ENCODE measurements at regions not wholly inside any gene's neighbourhood (a gene's known extent, or its start where the extent isn't known, plus 50 kb on each side); places are given as distances from the start of the nearest gene placed in this dataset.

DNA sequence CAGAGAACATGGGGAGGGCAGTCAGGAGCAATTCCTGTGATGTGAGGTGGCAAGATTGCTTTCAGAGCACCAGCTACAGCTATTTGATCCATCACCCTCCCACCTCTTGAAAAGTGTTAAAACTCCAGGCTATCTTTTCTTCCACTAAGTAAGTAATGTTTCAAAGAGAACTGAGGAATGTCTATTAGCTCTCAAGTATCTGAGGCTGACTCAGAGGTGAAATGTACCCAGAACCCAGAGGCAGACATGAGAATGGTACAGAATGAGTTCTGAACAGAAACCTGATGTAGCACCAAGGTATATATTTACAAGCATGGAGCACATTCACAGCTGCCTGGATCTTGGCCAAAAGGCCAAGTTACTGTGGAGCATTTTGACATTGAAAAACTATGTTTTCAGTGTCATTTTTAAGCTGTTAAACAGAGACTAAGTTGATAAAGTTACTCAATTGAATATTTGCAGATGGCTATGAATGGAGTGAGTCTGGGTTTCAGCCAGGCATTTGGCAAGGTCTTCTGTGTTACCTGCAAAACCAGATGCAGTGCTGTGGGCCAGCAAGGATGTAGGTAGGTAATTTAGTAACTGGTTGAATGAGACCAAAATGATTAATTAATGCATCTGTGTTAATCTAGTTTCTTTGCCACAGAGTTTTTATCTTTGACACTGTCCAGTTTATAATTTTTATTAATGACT is 227.7 kb upstream of the CD96 start:
- H3K4me1 ChIP-seq (ENCODE audit: control insufficient read depth, insufficient read depth, low read length): peaks cover 39% of the 10 kb centered on the region
- H3K4me3 ChIP-seq (ENCODE audit: low read length): no peak overlapping the region

DNA sequence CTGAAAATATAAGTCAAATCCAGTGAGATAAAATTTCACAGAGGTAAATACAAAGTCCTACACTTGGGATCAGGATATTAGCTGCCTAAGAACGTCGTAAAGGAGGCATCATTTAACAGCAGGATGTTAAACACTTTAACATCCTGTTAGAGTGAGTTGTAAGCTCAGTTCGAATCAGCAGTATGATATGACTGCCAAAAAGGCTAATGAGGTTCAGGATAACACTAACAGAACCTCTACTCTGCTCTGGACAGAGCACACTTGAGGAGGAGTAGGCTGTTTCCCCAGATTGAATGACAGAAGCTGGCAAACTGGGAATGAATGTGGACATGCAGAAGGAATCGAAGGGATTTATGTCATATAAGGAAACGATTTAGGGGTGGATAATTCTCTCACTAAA is 227.1 kb upstream of the CD96 start:
- Histone ChIP-seq H3K36me3 (ENCODE audit: control insufficient read depth, insufficient read depth, low read length) (no peaks in the 10 kb centered on the region), H3K9me3 (ENCODE audit: control insufficient read depth, low read length) (no peaks in the 10 kb centered on the region), H3K4me1 (ENCODE audit: control insufficient read depth, insufficient read depth, low read length) (peaks cover 33% of the 10 kb centered on the region), H3K27me3 (ENCODE audit: control insufficient read depth, insufficient read depth, low read length) (no peaks in the 10 kb centered on the region), H3K4me3 (ENCODE audit: low read length) (no peak overlapping the region), H3K9ac (ENCODE audit: low read length) (no peak overlapping the region)

More for the DNA sequence above, 227.7 kb upstream of the CD96 start:
- Histone ChIP-seq H3K36me3 (ENCODE audit: control insufficient read depth, insufficient read depth, low read length) (no peaks in the 10 kb centered on the region), H3K27me3 (ENCODE audit: control insufficient read depth, insufficient read depth, low read length) (no peaks in the 10 kb centered on the region), H3K9ac (ENCODE audit: low read length) (no peak overlapping the region), H3K9me3 (ENCODE audit: control insufficient read depth, low read length) (no peaks in the 10 kb centered on the region)

DNA sequence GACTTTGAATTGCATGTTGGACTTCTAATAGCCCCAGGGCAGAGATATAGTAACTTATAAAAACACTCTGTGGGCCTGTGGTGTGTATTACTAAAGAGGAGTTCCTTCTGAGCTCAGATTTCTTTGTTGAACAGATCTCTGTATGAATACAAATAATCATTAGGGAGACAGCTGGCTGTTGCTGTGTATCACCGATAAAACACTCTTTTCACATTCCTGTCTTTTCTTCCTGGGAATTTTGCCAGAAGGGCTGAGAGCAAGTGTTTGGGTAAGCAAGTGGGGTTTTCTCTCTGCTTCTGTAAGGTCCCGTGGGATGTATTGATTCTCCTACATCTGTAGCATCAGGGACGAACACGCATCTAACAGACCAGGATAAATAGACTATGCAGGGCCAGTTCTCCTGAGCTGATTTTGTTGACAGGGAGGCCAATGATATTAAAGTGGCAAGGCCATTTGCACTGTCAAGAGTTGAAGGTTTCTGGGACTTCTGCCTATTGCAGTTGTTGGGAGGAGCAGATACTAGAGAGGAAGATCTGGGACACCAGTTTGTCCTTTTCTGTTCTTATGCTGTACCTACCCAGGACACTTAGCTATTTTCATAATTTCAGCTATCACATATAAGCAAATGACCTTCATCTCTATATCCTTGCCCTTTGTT is 225.9 kb upstream of the CD96 start:
- H3K36me3 ChIP-seq (ENCODE audit: control insufficient read depth, insufficient read depth, low read length): no peaks in the 10 kb centered on the region
- H3K27me3 ChIP-seq (ENCODE audit: control insufficient read depth, insufficient read depth, low read length): no peaks in the 10 kb centered on the region
- no peak overlapping the region for H3K4me3 ChIP-seq (ENCODE audit: low read length)
- H3K9me3 ChIP-seq (ENCODE audit: control insufficient read depth, low read length): no peaks in the 10 kb centered on the region
- peaks cover 22% of the 10 kb centered on the region for H3K4me1 ChIP-seq (ENCODE audit: control insufficient read depth, insufficient read depth, low read length)
- no peak overlapping the region for H3K9ac ChIP-seq (ENCODE audit: low read length)

DNA sequence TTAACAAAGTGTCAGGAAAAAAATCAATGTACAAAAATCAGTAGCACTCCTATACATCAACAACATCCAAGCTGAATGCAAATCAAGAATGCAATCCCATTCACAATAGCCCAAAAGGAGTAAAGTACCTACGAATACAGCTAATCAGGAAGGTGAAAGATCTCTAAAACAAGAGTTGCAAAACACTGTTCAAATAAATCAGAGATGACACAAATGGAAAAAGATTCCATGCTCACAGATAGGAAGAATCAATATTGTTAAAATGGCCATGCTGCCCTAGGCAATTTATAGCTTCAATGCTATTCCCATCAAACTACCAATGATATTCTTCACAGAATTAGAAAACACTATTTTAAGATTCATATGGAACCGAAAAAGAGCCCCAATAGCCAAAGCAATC is 223.7 kb upstream of the CD96 start:
- Histone ChIP-seq H3K4me3 (ENCODE audit: low read length) (no peak overlapping the region), H3K36me3 (ENCODE audit: control insufficient read depth, insufficient read depth, low read length) (no peaks in the 10 kb centered on the region), H3K4me1 (ENCODE audit: control insufficient read depth, insufficient read depth, low read length) (peaks cover 17% of the 10 kb centered on the region), H3K9ac (ENCODE audit: low read length) (no peak overlapping the region), H3K27me3 (ENCODE audit: control insufficient read depth, insufficient read depth, low read length) (no peaks in the 10 kb centered on the region), H3K9me3 (ENCODE audit: control insufficient read depth, low read length) (no peaks in the 10 kb centered on the region)

DNA sequence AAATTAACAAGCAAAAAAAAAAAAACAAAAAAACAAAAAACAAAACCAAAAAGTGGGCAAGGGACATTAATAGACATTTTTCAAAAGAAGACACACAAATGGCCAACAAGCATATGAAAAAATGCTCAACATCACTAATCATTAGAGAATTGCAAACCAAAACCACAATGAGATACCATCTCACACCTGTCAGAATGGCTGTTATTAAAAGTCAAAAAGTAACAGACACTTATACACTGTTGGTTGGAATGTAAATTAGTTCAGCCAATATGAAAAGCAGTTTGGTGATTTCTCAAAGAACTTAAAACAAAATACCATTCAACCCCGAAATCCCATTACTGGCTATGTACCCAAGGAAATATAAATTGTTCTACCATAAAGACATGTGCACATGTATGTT is 222.4 kb upstream of the CD96 start:
- H3K27me3 ChIP-seq (ENCODE audit: control insufficient read depth, insufficient read depth, low read length): no peaks in the 10 kb centered on the region
- H3K4me3 ChIP-seq (ENCODE audit: low read length): no peak overlapping the region
- peaks cover 16% of the 10 kb centered on the region for H3K4me1 ChIP-seq (ENCODE audit: control insufficient read depth, insufficient read depth, low read length)
- no peak overlapping the region for H3K9ac ChIP-seq (ENCODE audit: low read length)
- no peaks in the 10 kb centered on the region for H3K36me3 ChIP-seq (ENCODE audit: control insufficient read depth, insufficient read depth, low read length)
- H3K9me3 ChIP-seq (ENCODE audit: control insufficient read depth, low read length): no peaks in the 10 kb centered on the region

DNA sequence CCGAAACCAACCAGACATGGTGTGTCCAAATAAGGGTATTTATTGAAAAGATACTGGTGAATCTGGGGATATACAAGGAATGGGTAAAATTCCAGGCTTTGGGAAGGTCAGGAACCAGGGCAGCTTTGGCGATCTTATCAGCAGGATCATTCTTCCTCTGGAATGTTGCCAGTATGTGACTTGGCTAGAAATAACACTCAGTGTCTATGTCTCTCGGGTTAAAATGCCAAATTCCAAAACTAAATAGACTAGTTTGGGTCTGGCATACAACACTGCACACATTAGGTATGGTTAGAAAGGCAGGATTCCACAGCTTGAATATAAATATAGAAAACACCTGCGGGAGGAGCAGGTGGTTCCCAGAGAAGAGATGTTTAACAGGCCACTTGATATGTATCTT is 220.2 kb upstream of the CD96 start:
- Histone ChIP-seq H3K9ac (ENCODE audit: low read length) (no peak overlapping the region), H3K36me3 (ENCODE audit: control insufficient read depth, insufficient read depth, low read length) (no peaks in the 10 kb centered on the region), H3K4me1 (ENCODE audit: control insufficient read depth, insufficient read depth, low read length) (peaks cover 11% of the 10 kb centered on the region), H3K9me3 (ENCODE audit: control insufficient read depth, low read length) (no peaks in the 10 kb centered on the region), H3K4me3 (ENCODE audit: low read length) (no peak overlapping the region), H3K27me3 (ENCODE audit: control insufficient read depth, insufficient read depth, low read length) (no peaks in the 10 kb centered on the region)

DNA sequence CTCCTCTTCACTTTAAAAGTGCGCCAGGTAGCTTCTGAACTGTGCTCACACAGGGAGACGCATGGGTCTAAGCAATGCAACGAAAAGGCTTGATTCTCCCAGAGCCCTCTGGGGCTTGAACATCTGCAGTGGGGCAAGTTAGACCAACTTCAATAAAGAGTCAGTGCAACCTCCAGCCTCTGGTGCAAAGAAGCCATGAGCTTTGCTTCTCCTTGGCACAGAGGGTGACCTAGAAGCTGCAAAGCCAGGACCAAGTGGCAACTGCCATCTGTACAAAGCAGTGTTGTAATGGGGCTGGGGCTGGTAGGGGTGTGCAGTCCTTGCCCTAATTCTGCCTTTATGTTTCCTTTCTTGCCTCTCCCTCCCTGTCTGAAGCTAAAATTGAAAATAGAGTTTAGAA is 219.0 kb upstream of the CD96 start:
- Histone ChIP-seq H3K9me3 (ENCODE audit: control insufficient read depth, low read length) (no peaks in the 10 kb centered on the region), H3K4me1 (ENCODE audit: control insufficient read depth, insufficient read depth, low read length) (peaks cover 11% of the 10 kb centered on the region), H3K9ac (ENCODE audit: low read length) (no peak overlapping the region), H3K36me3 (ENCODE audit: control insufficient read depth, insufficient read depth, low read length) (no peaks in the 10 kb centered on the region), H3K27me3 (ENCODE audit: control insufficient read depth, insufficient read depth, low read length) (no peaks in the 10 kb centered on the region), H3K4me3 (ENCODE audit: low read length) (no peak overlapping the region)

DNA sequence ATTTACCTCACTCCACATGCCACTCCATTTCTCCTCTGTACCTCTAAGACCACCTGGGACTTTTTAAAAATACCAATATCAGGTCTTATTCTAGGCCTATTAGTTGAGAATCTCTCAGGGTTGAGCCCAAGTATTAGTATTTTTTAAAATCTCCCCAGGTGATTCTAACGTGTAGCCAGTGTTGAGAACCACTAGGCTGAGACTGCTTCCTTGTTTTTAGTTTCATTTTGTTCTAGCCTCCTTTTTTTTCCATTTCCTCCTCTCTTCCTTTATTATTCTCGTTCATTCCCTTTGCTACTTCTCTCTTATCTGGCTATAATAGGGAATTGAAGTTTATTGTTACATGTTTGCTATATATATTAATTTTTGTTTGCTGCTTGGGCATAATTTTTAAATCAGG is 217.8 kb upstream of the CD96 start:
- H3K27me3 ChIP-seq (ENCODE audit: control insufficient read depth, insufficient read depth, low read length): no peaks in the 10 kb centered on the region
- H3K9ac ChIP-seq (ENCODE audit: low read length): peak overlapping the region; percentile 45
- H3K36me3 ChIP-seq (ENCODE audit: control insufficient read depth, insufficient read depth, low read length): no peaks in the 10 kb centered on the region
- H3K9me3 ChIP-seq (ENCODE audit: control insufficient read depth, low read length): no peaks in the 10 kb centered on the region
- no peak overlapping the region for H3K4me3 ChIP-seq (ENCODE audit: low read length)
- peaks cover 11% of the 10 kb centered on the region for H3K4me1 ChIP-seq (ENCODE audit: control insufficient read depth, insufficient read depth, low read length)

DNA sequence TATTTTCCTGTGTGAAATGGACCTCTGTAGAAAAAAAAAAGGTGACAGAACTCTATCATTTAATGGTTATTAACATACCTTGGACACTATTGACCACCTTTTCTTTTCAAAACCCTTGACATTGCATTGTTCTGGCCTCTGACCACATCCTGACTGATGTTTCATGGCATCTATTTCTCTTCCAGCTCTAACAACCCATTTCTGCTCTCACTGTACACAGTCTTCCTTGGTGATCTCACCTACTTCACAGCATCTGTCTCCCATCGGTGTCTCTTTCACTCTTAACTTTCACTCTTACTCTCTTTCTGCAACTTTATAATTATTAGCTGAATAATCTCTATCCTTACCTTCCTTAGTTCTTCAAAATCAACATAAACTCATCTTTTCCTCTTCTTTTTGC is 217.4 kb upstream of the CD96 start:
- Histone ChIP-seq H3K9ac (ENCODE audit: low read length) (no peak overlapping the region), H3K9me3 (ENCODE audit: control insufficient read depth, low read length) (no peaks in the 10 kb centered on the region), H3K4me3 (ENCODE audit: low read length) (no peak overlapping the region), H3K27me3 (ENCODE audit: control insufficient read depth, insufficient read depth, low read length) (no peaks in the 10 kb centered on the region), H3K4me1 (ENCODE audit: control insufficient read depth, insufficient read depth, low read length) (peaks cover 11% of the 10 kb centered on the region), H3K36me3 (ENCODE audit: control insufficient read depth, insufficient read depth, low read length) (no peaks in the 10 kb centered on the region)

DNA sequence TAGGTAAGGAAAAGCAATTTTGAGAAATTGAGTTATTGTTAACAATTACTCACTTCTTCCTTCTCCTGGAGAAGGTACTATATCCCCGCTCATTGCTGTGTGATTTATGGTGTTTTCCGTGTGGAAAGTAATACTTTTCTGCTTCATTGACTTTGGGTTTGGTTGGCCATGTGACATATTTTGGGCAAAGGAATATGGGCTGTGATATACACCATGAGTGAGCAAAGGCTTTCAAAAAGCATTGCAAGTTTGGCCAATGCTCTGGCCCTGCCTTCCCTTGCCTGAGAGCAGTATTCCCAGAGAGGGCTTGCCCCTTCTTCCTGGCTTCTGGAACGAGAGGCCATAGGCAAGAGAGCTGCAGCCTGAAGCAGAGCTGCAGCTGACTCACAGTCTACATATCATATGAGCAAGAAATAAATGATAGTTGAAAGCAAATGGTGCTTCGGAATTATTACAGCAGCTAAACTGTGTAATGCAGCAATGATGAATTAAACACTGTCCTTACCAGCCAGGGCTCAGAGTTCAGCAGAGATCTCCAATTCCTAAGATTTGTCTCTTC is 216.8 kb upstream of the CD96 start:
- no peaks in the 10 kb centered on the region for H3K27me3 ChIP-seq (ENCODE audit: control insufficient read depth, insufficient read depth, low read length)
- no peaks in the 10 kb centered on the region for H3K9me3 ChIP-seq (ENCODE audit: control insufficient read depth, low read length)
- no peaks in the 10 kb centered on the region for H3K36me3 ChIP-seq (ENCODE audit: control insufficient read depth, insufficient read depth, low read length)
- H3K4me1 ChIP-seq (ENCODE audit: control insufficient read depth, insufficient read depth, low read length): peaks cover 11% of the 10 kb centered on the region
- H3K9ac ChIP-seq (ENCODE audit: low read length): no peak overlapping the region
- no peak overlapping the region for H3K4me3 ChIP-seq (ENCODE audit: low read length)

DNA sequence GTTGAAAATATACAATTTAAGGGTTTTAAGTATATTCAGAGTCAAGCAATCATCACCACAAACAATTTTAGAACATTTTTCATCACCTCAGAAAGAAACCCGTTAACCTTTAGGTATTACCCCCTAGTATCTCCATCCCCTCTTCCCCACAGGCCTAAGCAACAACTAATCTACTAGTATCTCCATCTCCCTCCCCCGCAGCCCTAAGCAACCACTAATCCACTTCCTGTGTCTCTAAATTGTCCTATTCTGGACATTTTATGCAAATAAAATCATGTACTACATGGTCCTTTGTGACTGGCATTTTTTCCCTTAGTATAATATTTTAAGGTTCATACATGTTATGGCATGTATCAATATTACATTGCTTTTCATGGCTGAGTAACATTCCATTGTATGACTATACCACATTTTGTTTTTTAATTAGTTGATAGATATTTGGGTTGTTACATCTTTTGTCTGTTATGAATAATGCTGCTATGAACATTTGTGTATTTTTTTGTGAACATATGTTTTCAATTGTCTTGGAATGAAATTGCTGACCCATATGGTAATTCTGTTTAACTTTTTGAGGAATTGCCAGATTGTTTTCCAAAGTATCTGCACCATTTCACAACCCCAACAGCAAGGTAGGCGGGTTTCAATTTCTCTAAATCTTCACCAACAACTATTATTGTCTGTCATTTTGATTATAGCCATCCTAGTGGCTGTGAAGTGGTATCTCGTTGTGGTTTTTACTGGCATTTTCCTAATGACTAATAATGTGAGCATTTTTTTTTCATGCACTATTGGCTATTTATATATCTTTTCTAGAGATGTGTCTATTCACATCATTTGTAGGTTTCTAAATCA is 215.6 kb upstream of the CD96 start:
- no peaks in the 10 kb centered on the region for H3K36me3 ChIP-seq (ENCODE audit: control insufficient read depth, insufficient read depth, low read length)
- H3K9ac ChIP-seq (ENCODE audit: low read length): no peak overlapping the region
- H3K9me3 ChIP-seq (ENCODE audit: control insufficient read depth, low read length): no peaks in the 10 kb centered on the region
- peaks cover 11% of the 10 kb centered on the region for H3K4me1 ChIP-seq (ENCODE audit: control insufficient read depth, insufficient read depth, low read length)
- no peak overlapping the region for H3K4me3 ChIP-seq (ENCODE audit: low read length)
- no peaks in the 10 kb centered on the region for H3K27me3 ChIP-seq (ENCODE audit: control insufficient read depth, insufficient read depth, low read length)

DNA sequence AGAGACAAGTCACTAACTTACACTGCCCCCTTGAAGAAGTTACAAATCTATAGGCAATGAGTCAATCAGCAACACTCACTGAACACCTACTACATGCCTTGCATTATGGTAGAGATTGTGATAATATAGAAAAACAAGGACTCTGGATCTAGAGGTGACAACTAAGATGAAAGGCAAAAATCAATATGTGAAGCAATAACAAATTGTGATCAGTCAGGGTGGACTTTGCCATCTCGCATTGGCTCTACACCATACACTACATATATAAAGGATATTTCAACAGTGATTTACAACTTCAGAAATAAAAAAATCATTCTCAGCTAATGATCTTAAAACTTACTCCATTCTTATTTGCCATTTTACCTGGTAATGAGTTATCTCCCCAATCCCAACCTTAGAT is 210.7 kb upstream of the CD96 start:
- H3K4me3 ChIP-seq (ENCODE audit: low read length): no peak overlapping the region
- no peaks in the 10 kb centered on the region for H3K4me1 ChIP-seq (ENCODE audit: control insufficient read depth, insufficient read depth, low read length)
- H3K36me3 ChIP-seq (ENCODE audit: control insufficient read depth, insufficient read depth, low read length): no peaks in the 10 kb centered on the region
- no peaks in the 10 kb centered on the region for H3K27me3 ChIP-seq (ENCODE audit: control insufficient read depth, insufficient read depth, low read length)
- no peak overlapping the region for H3K9ac ChIP-seq (ENCODE audit: low read length)
- H3K9me3 ChIP-seq (ENCODE audit: control insufficient read depth, low read length): no peaks in the 10 kb centered on the region

Data from mucosa of stomach (tissue), 1 donor.